ENCODE measurements at regions not wholly inside any gene's neighbourhood (a gene's known extent, or its start where the extent isn't known, plus 50 kb on each side); places are given as distances from the start of the nearest gene placed in this dataset.
"Not testable (repeated sequence)": the region's sequence is repeated elsewhere in the genome, so short reads cannot be mapped to it uniquely, and the experiment has no call there.

GRCh38 chr3:193057616-193058015, 140.0 kb upstream of the MB21D2 start:
- Histone ChIP-seq H3K4me3 (no peak overlapping the region), H3K9me3 (no peaks in the 10 kb centered on the region), H3K36me3 (no peaks in the 10 kb centered on the region), H3K27ac (no peak overlapping the region), H3K4me1 (peaks cover 0 to 2% (median 0%) of the 10 kb centered on the region in 4 donors), H3K27me3 (no peaks in the 10 kb centered on the region)
- DNase-seq, result no peak
- intact Hi-C loops (cut with DNase I), result no loop called here
- 57 to 72% methylated on average over 2 of the region's 2 CpGs for WGBS, 2 donors
- TF ChIP-seq CTCF (IDR thresholded peaks at IDR 0.05) (no peak), EP300 (IDR thresholded peaks at IDR 0.05) (no peak), POLR2AphosphoS5 (IDR thresholded peaks at IDR 0.05) (no peak), POLR2A (IDR thresholded peaks at IDR 0.05) (no peak)

GRCh38 chr3:193060748-193061546, 143.3 kb upstream of the MB21D2 start:
- no peak overlapping the region for H3K4me3 ChIP-seq
- no peak for DNase-seq
- intact Hi-C loops (cut with DNase I), result no loop called here
- H3K9me3 ChIP-seq, result no peaks in the 10 kb centered on the region
- no peaks in the 10 kb centered on the region for H3K4me1 ChIP-seq
- 62 to 72% methylated on average over 9 of the region's 9 CpGs for WGBS, 2 donors
- no peak overlapping the region for H3K27ac ChIP-seq
- H3K36me3 ChIP-seq, result no peaks in the 10 kb centered on the region
- TF ChIP-seq EP300 (IDR thresholded peaks at IDR 0.05) (no peak), CTCF (IDR thresholded peaks at IDR 0.05) (no peak), POLR2A (IDR thresholded peaks at IDR 0.05) (no peak), POLR2AphosphoS5 (IDR thresholded peaks at IDR 0.05) (no peak)
- no peaks in the 10 kb centered on the region for H3K27me3 ChIP-seq

GRCh38 chr3:193068365-193068764, 150.7 kb upstream of the MB21D2 start:
- WGBS, 2 donors, result 48 to 53% methylated on average over 2 of the region's 2 CpGs
- DNase-seq, result no peak
- intact Hi-C loops (cut with DNase I), result no loop called here
- Histone ChIP-seq H3K9me3 (no peaks in the 10 kb centered on the region), H3K4me3 (no peak overlapping the region), H3K36me3 (no peaks in the 10 kb centered on the region), H3K27ac (no peak overlapping the region), H3K27me3 (no peaks in the 10 kb centered on the region), H3K4me1 (no peaks in the 10 kb centered on the region)
- TF ChIP-seq CTCF (IDR thresholded peaks at IDR 0.05) (no peak), EP300 (IDR thresholded peaks at IDR 0.05) (no peak), POLR2AphosphoS5 (IDR thresholded peaks at IDR 0.05) (no peak), POLR2A (IDR thresholded peaks at IDR 0.05) (no peak)

- DNase-seq; H3K4me3 ChIP-seq; H3K27ac ChIP-seq; H3K27me3 ChIP-seq; intact Hi-C loops (cut with DNase I); H3K4me1 ChIP-seq; H3K9me3 ChIP-seq; H3K36me3 ChIP-seq: not testable (repeated sequence)
- 80 to 82% methylated on average over 3 of the region's 3 CpGs for WGBS, 2 donors
These were observed 152.1 kb upstream of the MB21D2 start for GRCh38 chr3:193069732-193070131.

GRCh38 chr3:193078996-193079753, 161.5 kb upstream of the MB21D2 start:
- Histone ChIP-seq H3K4me3 (no peak overlapping the region), H3K36me3 (no peaks in the 10 kb centered on the region), H3K27me3 (no peaks in the 10 kb centered on the region), H3K9me3 (no peaks in the 10 kb centered on the region), H3K4me1 (no peaks in the 10 kb centered on the region), H3K27ac (no peak overlapping the region)
- 16 to 48% methylated on average over 4 of the region's 4 CpGs for WGBS, 2 donors
- intact Hi-C loops (cut with DNase I), result no loop called here
- TF ChIP-seq CTCF (IDR thresholded peaks at IDR 0.05) (no peak), POLR2A (IDR thresholded peaks at IDR 0.05) (no peak), POLR2AphosphoS5 (IDR thresholded peaks at IDR 0.05) (no peak), EP300 (IDR thresholded peaks at IDR 0.05) (no peak)
- no peak for DNase-seq
